Loucy (cell line): ENCODE measurements at regions not wholly inside any gene's neighbourhood (a gene's known extent, or its start where the extent isn't known, plus 50 kb on each side); places are given as distances from the start of the nearest gene placed in this dataset.

Source experiments
- EZH2phosphoT487 ChIP-seq: fragments of 200-600 bp; IDR thresholded peaks from 2 replicates; pipeline ENCODE4 v1.6.1; 2018; ENCODE audit warnings: antibody characterized with exemption, mild to moderate bottlenecking, moderate library complexity, borderline replicate concordance
- TF ChIP-seq, protein P1 (sequence below): fragments of 200-600 bp; sonication (generic); conservative IDR thresholded peaks from 2 replicates; pipeline ENCODE4 v1.5.1; 2014; ENCODE audit warnings: mild to moderate bottlenecking, antibody characterized with exemption, low read length

DNA sequence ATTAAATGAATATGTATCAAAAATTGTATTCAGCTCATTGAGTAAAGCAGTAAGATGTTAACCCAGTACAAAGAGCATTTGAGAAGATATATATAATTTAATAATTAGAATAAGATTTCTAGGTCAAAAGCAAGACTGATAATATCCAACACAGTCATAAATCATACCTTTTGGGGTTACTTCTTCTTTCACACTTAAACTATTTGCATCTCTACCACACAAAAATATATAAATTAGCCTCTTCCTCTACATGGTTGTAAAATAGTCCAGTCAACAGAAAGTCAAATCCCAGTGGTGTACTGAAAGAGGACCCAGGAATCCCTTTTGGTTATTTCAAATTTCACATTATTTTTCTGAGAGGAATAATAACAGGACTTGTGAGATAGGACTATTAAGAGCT lies 204.6 kb upstream of the INHBA start:
- TF ChIP-seq, protein P1, sequence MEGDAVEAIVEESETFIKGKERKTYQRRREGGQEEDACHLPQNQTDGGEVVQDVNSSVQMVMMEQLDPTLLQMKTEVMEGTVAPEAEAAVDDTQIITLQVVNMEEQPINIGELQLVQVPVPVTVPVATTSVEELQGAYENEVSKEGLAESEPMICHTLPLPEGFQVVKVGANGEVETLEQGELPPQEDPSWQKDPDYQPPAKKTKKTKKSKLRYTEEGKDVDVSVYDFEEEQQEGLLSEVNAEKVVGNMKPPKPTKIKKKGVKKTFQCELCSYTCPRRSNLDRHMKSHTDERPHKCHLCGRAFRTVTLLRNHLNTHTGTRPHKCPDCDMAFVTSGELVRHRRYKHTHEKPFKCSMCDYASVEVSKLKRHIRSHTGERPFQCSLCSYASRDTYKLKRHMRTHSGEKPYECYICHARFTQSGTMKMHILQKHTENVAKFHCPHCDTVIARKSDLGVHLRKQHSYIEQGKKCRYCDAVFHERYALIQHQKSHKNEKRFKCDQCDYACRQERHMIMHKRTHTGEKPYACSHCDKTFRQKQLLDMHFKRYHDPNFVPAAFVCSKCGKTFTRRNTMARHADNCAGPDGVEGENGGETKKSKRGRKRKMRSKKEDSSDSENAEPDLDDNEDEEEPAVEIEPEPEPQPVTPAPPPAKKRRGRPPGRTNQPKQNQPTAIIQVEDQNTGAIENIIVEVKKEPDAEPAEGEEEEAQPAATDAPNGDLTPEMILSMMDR = no peak
- TF ChIP-seq EZH2phosphoT487 = no peak
